ENCODE measurements at regions not wholly inside any gene's neighbourhood (a gene's known extent, or its start where the extent isn't known, plus 50 kb on each side); places are given as distances from the start of the nearest gene placed in this dataset.

DNA sequence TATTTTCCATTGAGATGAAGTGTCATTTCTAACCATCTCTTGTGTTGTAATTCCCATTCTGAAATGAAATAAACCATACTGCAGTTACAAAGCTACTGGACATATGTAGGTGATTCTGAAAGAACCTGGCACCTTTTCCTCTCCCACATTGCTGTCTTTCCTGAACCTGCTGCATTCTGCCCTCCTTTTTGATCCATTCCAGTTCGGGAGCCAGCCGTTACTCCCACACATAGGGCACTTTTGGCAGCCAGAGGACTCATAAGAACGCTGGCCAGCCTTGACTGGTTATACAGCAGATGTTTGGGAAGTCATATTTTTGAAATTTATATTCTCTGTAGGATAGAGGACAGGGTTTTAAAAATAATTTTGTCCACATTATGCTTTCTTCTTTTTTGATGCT is 369.8 kb upstream of the CDH7 start:
- Histone ChIP-seq H3K79me2 (replicated peaks; ENCODE audit: insufficient read depth, low read length) (no peaks in the 10 kb centered on the region), H3K36me3 (ENCODE audit: insufficient read depth, low read length) (no peaks in the 10 kb centered on the region), H3K27me3 (ENCODE audit: insufficient read depth, low read depth, low read length) (no peaks in the 10 kb centered on the region), H3K9me2 (ENCODE audit: insufficient read depth, low read length) (no peaks in the 10 kb centered on the region), H3K27ac (ENCODE audit: low read length) (no peak overlapping the region), H3K4me3 (ENCODE audit: low read length) (no peak overlapping the region), H3K9ac (ENCODE audit: low read length) (no peak overlapping the region), H3K9me3 (ENCODE audit: low read length) (no peaks in the 10 kb centered on the region), H3F3A (ENCODE audit: insufficient read depth, low read length, poor library complexity, severe bottlenecking) (no peaks in the 10 kb centered on the region), H4K20me1 (ENCODE audit: insufficient read depth) (no peaks in the 10 kb centered on the region), H2AFZ (ENCODE audit: low read depth, low read length) (no peak overlapping the region), H3K4me2 (ENCODE audit: low read length) (no peak overlapping the region)
- no peak for TF ChIP-seq RAD21 (conservative IDR thresholded peaks at IDR 0.05)
- no peak for TF ChIP-seq TAF1 (IDR thresholded peaks at IDR 0.05; ENCODE audit: low read depth)
- no peak for TF ChIP-seq EP300 (conservative IDR thresholded peaks at IDR 0.05; ENCODE audit: poor library complexity, severe bottlenecking)
- no peak for TF ChIP-seq MXI1 (conservative IDR thresholded peaks at IDR 0.05; ENCODE audit: poor library complexity, severe bottlenecking)
- TF ChIP-seq, protein P1, sequence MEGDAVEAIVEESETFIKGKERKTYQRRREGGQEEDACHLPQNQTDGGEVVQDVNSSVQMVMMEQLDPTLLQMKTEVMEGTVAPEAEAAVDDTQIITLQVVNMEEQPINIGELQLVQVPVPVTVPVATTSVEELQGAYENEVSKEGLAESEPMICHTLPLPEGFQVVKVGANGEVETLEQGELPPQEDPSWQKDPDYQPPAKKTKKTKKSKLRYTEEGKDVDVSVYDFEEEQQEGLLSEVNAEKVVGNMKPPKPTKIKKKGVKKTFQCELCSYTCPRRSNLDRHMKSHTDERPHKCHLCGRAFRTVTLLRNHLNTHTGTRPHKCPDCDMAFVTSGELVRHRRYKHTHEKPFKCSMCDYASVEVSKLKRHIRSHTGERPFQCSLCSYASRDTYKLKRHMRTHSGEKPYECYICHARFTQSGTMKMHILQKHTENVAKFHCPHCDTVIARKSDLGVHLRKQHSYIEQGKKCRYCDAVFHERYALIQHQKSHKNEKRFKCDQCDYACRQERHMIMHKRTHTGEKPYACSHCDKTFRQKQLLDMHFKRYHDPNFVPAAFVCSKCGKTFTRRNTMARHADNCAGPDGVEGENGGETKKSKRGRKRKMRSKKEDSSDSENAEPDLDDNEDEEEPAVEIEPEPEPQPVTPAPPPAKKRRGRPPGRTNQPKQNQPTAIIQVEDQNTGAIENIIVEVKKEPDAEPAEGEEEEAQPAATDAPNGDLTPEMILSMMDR (IDR thresholded peaks at IDR 0.05; ENCODE audit: poor library complexity, severe bottlenecking): no peak
- TF ChIP-seq SMC3 (conservative IDR thresholded peaks at IDR 0.05; ENCODE audit: poor library complexity): no peak
- no peak for TF ChIP-seq REST (IDR thresholded peaks at IDR 0.05; ENCODE audit: borderline replicate concordance)
- no peak for TF ChIP-seq POLR2AphosphoS5 (IDR thresholded peaks at IDR 0.05)
- no peak for TF ChIP-seq EZH2 (IDR thresholded peaks at IDR 0.05; ENCODE audit: borderline replicate concordance, insufficient read depth, low read length, poor library complexity, severe bottlenecking)

DNA sequence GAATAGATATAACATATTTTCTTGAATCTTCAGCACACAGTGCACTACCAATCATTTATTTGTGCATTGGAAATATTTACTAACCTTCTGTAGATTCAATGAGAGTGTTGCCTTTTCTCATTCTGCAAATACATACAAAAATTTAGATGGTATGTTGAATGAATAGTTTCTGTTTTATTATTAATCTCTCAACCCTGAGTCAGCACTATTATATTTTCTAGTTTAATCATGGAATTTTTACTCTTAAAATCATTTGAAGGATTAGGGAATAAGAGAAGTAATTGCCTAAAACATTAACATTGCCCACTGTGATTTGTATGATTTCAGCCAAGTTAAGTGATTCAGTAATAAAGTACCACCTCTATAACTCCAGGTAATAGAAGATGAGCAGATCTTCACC is 370.2 kb upstream of the CDH7 start:
- no peaks in the 10 kb centered on the region for H3K79me2 ChIP-seq (replicated peaks; ENCODE audit: insufficient read depth, low read length)
- no peak overlapping the region for H3K4me2 ChIP-seq (ENCODE audit: low read length)
- no peak overlapping the region for H3K9ac ChIP-seq (ENCODE audit: low read length)
- H3K4me3 ChIP-seq (ENCODE audit: low read length): no peak overlapping the region
- no peak overlapping the region for H3K27ac ChIP-seq (ENCODE audit: low read length)
- no peaks in the 10 kb centered on the region for H4K20me1 ChIP-seq (ENCODE audit: insufficient read depth)
- H3K9me3 ChIP-seq (ENCODE audit: low read length): no peaks in the 10 kb centered on the region
- no peaks in the 10 kb centered on the region for H3K9me2 ChIP-seq (ENCODE audit: insufficient read depth, low read length)
- no peaks in the 10 kb centered on the region for H3K36me3 ChIP-seq (ENCODE audit: insufficient read depth, low read length)
- H3K27me3 ChIP-seq (ENCODE audit: insufficient read depth, low read depth, low read length): no peaks in the 10 kb centered on the region
- no peak overlapping the region for H2AFZ ChIP-seq (ENCODE audit: low read depth, low read length)
- no peaks in the 10 kb centered on the region for H3F3A ChIP-seq (ENCODE audit: insufficient read depth, low read length, poor library complexity, severe bottlenecking)
- no peak for TF ChIP-seq EZH2 (IDR thresholded peaks at IDR 0.05; ENCODE audit: borderline replicate concordance, insufficient read depth, low read length, poor library complexity, severe bottlenecking)
- TF ChIP-seq POLR2AphosphoS5 (IDR thresholded peaks at IDR 0.05): no peak
- TF ChIP-seq, protein P1 (IDR thresholded peaks at IDR 0.05; ENCODE audit: poor library complexity, severe bottlenecking): no peak
- no peak for TF ChIP-seq REST (IDR thresholded peaks at IDR 0.05; ENCODE audit: borderline replicate concordance)
- no peak for TF ChIP-seq EP300 (conservative IDR thresholded peaks at IDR 0.05; ENCODE audit: poor library complexity, severe bottlenecking)
- TF ChIP-seq RAD21 (conservative IDR thresholded peaks at IDR 0.05): no peak
- no peak for TF ChIP-seq TAF1 (IDR thresholded peaks at IDR 0.05; ENCODE audit: low read depth)
- no peak for TF ChIP-seq SMC3 (conservative IDR thresholded peaks at IDR 0.05; ENCODE audit: poor library complexity)
- no peak for TF ChIP-seq MXI1 (conservative IDR thresholded peaks at IDR 0.05; ENCODE audit: poor library complexity, severe bottlenecking)

Data from neural cell (in vitro differentiated cells).